Fibroblast of skin of back (primary cell): ENCODE measurements at regions not wholly inside any gene's neighbourhood (a gene's known extent, or its start where the extent isn't known, plus 50 kb on each side); places are given as distances from the start of the nearest gene placed in this dataset.

Experiments
- DNase-seq: peaks from one replicate; pipeline ENCODE4 v3.0.0-alpha.2; 2013

DNA sequence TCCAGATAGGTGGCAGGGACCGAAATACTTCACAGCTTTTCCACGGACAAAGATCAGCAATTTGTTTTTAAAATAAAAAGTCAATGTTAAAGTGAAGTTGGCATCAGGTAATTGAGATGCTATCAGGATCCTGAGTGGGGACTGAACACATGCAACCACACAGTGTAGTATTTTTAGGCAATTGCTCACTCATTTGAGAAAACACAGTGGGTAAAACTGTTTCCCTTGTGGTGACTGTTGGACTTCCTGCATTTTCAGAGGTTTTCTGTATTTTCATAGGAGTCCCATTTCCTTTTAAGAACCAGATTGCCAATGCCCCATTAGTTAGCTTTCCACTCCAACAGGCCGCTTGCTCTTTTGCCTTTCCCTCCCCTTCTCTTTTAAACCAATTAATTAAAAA, 159.5 kb upstream of the ZNF32 start:
- peak; percentile 74 for DNase-seq

DNA sequence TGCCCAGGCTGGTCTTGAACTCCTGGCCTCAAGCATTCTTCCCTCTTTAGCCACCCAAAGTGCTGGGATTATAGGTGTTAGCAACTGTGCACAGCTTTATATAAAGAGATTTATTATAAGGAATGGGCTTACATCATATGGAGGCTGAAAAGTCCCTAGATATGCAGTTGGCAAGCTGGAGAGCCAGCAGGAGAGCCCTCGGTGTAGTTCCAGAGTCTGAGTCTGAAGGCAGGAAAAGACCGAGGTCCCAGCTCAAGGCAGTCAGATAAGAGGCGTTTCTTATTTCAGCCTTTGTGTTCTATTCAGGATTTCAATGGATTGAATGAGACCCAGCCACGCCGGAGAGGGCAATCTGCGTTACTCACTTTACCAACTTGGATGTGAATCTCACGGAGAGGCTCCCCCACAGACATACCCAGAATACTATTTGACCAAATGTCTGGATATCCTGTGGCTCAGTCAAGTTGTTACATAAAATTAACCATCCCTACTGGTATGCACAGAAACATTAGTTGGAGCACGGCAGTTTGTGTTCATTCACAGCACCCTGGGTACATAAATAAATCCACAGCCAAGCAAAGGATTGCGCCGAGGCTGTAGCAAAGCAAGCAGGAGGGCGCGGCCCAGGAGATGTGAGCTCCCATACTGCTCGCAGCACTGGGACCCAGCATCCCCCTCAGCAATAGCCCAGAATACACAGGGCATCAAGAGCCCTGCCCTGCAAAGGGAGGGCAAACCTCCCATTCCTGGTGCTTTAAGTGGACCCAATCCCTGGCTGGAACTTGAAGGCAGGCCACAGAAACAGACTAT, 158.4 kb upstream of the ZNF32 start:
- DNase-seq: peak; percentile 66

DNA sequence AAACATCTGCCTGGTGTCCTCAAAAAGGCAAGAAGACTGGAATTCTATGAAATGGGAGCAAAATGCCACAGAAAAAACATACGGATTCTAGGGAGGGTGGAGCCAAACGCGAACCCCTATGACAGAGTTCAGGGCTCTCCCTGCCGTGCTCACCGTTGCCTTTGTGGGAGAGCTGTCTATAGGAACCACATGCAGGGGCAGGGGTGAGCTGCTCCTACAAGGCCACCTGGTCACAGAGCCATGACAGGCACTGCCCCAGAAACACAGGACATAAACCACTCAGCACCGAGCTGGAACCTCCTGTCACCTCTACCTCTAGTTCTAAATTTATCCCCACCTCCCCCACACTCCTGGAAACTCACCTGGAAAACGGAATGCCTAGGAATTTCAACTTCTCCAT, 155.1 kb upstream of the ZNF32 start:
- DNase-seq: no peak

DNA sequence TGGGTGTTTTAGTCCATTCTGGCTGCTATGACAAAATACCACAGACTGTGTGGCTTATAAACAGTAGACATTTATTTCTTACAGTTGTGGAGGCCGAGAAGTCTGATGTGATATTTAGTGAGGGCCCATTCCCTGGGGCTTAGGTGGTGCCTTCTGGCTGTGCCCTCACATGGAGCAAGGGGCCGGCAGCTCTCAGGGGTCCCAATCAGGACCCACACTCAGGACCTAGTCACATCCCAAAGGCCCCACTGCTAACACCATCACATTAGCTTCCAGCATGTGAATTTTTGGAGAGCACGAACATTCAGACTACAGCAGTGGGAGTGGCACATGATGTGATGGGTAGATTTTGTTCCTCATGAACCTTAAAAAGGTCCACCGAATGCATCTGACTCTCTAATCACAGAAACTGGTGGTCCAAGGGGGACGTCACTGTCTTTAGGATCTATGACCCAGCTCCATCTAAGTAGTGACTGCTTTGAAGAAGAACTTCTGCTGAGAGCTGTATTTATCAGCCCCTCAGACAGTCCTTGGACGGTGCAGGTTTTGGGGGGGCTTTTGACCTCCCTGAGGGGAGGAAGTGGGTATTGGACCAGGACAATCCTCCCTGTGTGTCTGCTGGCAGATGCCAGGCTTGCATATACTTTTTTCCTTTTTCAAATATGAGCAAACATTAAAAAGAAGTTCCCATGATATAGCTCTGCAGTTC, 154.5 kb upstream of the ZNF32 start:
- DNase-seq: no peak

DNA sequence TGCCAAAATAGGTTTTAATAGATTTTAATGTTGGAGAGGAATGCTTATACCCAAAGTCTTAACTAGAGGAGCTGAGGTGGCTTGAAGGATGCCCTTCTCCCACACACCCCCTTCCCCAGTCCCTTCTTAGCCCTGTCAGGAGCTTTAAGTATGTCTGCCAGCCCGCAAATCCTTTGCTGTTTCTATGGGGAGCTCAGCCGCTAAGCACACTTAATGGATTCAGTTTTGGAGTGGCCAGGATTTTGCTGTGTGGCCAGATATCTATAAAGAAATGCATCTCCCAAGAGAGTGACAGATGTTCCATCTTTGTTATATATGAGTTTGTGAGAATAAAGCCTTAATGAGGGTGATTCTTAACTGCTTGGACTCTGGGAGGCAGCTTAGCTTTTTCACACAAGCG, 152.9 kb upstream of the ZNF32 start:
- no peak for DNase-seq

DNA sequence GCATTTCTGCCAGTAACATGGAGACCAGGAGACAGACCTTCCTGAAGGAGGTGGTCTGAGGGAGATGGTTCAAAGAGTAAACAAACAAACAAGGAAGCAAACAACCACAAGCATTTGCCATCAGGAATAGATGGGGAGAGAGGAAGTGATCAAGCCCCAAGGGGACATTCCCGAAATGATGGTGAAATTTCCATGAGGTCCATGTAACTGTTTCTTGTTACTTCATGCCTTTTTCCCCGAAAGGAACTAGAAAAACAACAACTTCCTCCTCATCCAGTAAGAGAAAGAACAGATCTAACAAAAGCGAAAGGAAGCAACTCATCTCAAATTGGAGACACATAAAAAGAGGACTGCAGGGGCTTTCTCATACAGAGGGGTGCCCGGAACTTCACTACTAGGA, 152.5 kb upstream of the ZNF32 start:
- no peak for DNase-seq

DNA sequence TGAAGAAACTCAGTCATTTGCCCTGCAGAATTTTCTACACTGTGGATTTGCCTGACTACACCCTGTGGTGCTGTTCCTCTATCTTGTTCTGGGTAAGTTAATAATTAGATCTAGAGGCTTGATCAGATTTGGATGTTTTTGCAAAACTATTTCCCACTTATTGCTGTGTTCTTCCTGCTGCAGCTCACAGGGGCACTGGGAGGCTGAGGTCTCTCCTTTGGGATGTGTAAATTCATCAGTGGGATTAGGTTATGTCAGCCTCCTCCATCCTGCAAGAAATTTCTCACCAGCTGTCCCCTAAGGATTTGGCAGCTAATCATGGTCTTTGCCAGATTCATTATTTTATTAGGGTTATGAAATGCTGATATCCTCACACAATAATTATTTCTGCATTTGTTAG, 148.1 kb upstream of the ZNF32 start:
- DNase-seq: no peak

DNA sequence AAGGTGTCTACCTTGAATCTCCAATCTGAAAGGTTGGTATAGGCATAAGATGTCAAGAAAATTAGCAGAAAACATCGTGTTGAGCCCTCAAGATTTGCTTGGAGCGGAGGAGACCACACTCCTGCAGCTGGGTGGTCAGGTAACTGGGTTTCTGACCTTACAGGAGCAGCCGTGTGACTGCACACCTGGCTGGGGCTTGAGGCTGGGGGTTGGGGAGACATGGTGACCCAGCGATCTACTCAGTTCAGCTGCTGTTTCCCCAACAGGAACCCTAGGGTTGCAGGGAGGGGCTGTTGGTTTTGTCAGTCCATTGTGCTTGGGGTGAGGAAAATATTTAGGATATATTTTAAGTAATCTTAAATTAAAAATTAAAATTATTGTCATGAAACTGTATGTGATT, 147.0 kb upstream of the ZNF32 start:
- DNase-seq: no peak

DNA sequence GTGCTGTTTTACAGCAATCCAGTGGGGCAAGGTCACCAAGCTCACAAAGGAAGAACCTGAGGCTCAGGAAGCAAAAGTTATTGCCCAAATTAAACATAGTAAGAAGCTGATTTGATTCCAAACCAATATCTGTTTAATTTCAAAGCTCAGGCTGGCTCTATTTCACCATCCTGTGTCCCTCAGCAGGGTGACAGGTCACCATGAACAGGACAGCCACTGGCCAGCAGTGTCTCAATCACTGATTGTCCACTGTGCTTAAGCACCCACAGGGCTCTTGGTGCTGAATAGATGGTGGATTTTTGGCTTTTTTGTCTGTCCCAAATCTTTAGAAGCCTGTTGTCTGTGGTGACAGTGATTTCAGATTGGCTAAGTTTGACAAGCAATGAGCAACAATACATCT, 146.4 kb upstream of the ZNF32 start:
- DNase-seq: no peak

DNA sequence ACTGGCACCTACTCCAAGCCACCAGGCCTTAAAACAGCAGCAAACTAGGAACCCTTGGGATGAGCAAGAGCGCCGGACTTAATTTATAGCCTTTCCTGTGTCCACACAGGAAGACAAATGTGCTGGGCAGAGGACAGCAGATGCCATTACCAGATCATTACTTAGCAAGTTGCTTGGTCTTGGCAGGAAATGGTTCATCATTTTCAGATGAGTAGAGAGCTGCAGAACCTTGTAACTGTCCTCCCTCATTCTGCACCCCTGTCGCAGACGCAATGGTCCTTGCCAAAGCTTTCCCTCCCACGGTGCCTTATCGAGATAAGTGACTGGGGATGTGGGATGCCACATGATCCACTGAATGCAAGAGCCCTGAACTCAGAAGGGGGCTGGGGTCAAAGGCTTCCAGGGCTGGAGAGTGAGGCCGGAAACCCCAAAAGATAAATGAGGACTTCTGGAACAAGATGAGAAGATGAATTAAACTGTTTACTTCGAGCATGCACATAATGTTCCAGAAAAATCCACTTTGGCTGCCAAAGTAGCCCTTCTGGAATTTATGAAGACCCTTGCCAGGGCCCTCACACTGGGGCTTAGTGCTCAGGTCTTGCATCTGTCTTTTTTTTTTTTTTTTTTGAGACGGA, 145.6 kb upstream of the ZNF32 start:
- no peak for DNase-seq

DNA sequence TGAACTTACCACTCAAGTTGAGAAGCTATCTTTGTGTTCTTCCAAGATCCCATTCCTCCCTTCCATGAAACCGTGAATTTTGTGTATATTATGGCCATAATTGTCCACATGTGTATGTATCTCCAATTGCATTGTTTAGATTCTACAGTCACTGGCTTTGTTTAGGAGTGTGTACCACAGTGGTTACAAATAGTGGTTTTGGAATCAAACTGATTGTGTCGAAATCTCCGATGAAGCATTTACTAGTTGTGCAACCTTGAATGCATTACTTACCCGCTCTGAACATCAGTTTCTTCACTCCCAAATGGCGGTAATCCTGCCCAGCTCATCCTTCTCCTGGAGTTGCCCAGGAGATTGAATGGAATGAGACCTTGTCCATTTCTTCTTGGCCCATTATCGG, 145.0 kb upstream of the ZNF32 start:
- DNase-seq: no peak

DNA sequence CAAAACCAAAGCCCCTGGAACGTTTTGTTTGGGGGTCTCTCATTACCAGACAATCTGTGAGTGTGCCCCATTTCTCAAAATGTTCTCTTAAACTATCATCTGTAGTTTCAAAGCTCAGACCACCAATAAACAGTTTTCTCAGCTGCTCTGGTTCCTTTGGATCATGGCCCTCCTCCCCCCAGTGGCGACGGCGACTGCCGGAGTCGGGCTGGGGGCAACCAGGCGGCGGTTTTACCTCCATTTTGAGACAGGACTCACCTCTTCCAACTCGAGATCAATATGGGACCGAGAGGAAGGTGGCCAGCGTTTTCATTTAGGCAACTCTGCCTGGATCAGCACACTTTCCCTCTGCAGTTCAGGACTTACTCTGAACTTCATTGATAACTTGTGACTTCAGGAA, 141.5 kb upstream of the ZNF32 start:
- no peak for DNase-seq

DNA sequence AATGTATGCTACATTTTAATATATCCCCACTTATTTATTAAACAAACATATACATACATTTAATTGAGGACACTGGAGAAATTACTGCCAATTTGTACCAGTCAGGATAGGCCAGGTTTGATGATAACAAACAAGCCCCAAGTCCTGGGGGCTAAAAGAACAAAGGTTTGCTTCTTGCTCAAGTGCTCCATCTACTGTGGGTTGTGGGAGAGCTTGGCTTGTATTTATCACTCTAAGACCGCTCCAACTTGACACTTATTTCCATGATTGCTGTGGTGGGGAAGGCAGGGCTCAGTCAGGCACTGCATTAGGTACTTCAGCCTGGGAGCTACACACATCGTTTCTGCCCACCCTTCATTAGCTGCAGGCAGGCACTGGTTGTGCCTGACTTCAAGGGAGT, 136.6 kb upstream of the ZNF32 start:
- no peak for DNase-seq

DNA sequence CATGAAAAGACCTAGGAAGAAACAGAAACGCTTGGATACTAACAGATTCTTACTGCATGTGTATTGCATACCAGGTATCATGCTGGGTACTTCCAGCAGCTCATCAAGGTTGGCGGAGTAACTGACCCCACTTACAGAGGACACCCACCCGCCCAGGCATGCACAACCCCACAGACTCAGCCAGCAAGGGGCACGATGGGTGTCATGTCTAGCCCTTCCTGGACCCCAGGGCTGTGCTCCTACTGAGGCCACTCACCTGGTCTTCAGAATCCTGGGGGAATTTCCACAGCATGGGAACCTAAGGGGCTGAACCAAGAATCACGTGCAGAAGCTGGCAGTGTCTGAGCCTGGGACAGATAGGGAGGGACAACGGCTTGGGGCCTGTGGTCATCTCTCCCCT, 134.1 kb upstream of the ZNF32 start:
- no peak for DNase-seq

DNA sequence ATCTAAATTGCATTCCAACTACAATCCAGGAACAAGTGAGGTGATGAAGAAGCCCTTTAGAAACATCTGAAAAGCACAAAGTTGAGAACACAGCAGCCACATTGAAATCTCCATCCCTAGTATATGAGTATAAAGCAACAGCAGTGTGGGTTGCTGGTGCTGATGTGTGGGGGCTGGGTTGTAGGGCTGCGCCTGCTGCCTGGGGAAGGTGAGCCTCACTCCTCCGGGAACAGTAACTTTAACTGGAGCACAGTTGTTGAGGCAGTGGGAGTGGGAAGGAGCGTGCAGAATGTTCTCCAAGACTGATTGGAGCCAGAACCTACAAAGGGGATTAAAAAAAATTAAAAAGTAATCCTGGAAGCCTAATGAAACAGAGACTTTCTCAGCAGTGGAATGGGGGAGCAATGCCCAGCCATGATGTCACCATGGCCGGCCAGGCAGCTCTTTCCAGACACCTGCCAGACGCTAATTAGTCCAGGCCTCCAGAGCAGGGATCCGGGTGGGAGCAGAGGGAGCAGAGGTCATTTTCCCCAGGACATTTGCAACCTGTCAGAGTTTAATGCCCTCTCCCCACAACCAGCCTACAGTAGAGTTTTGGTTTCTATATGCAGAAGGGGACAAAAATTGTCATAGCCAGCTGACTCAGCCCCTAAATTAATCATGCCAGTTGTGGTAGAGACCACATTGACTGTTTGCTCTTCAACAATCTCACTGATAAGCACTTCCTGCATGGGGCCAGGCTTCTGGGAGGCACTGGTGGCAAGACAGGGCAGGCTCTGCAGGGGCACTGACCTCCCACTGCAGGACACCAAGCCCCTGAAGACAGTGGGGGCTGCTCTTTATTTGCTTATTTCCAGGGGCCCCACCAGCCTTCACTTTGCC, 133.0 kb upstream of the ZNF32 start:
- DNase-seq: peak; percentile 66

DNA sequence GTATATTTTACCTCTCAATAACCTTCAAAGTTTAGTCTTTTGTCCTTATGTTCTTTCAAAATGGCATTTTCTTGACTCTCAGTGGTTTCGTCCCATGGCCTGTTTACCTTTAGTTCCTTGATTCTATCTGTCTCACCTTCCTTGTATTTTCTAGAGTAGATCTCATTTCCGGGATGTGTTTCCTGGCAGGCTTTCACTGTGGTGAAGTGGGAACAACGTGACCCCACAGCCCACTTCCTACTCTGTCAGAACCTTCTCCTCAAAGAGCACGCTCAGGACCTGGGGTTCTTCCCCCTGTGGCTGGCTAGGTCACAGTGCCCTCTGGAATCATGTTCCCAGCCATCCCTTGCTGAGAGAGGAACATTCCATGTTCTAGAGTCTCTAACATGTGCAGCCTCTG, 129.9 kb upstream of the ZNF32 start:
- DNase-seq: no peak

DNA sequence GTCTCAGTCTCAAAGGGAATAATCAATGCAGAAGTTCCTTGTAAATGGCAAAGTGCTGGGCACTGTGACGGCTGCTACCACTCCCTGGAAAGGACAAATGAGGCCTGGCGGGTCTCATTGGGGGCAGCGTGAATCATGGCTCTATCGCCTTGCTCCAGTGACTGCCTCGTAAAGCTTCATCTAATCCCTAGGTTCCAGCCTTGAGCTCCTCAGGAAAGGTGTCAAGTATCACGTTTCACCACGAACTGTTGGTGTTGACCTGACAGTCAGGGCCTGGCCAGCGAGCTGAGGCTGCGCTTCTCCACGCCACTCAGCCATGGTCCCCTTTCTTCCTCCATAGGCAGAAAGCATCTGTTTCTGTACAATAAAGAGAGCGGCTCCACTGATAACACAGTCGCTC, 126.7 kb upstream of the ZNF32 start:
- no peak for DNase-seq

DNA sequence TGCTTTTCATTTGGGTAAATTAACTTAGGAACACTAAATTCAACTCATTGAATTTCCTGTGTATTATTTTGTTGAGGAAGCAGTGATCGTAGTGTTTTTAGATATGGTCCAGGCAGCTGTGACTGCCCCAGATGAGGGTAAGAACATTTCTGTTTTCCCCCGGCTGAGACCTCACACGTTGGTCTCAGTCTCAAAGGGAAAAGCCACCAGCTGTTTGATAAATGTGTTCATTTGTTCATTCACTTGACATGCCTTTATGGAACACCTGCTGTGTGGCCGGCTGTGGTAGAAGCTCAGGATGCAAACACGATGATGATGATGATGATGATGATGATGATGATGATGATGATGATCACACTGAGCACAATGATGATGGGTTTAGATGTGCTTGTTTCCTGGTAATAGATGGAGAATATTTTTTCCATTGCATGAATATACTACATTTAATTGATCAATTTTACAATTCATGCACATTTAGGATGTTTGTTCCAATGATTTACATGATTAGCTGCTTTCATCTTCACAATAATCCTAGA, 125.6 kb upstream of the ZNF32 start:
- DNase-seq: no peak

DNA sequence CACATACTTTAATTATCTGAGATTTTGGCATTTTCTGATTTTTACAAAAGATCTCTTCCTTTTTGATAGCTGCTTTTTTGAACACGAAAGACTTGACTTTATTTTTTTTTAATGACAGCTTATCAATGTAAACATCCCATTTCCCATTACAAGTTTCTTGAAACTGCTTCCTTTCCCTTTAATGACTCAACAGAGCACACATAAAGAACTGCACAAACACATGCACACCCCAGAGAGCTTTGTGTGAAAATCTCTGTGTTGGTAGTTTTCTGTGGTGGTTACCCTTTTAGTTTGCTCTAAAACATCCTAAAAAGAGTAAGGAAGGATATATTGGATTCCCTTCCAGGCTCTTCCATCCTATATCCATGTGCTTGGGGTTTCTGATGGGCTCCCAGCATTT, 125.1 kb upstream of the ZNF32 start:
- DNase-seq: no peak

DNA sequence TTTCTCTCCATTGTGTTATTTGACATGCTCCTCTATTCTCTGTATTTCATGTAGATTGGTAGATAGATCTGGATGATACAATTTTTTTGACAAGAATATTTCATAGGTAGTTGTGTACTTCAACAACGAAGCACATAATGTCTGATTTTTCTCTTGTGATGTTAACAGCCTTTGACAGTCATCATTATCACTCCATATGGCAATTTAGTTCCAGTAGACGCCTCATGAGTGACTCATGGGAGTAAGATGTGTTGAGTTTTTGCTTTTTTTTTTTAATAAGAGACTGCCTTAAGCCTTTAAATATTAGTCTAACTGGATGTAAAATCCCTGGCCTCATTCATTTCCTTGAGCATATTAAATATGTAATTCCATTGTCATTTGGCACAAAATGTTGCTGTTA, 123.5 kb upstream of the ZNF32 start:
- peak; percentile 47 for DNase-seq

DNA sequence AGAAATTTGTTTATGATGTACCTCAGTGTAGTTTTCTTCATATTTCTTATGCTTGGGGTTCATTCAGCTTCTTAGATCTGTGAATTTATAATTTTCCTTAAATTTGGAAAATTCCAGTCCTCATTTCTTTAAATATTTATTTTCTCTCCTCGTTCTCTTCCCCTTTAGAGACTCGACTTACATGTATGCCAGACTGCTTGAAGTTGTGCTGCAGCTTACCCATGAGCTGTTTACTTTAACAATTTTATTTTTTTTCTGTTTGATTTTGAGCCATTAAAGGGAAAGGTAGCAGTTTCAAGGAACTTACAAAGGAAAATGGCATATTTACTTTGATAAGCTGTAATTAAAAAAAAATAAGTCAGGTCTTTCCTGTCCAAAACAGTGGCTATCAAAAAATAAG, 123.0 kb upstream of the ZNF32 start:
- no peak for DNase-seq

DNA sequence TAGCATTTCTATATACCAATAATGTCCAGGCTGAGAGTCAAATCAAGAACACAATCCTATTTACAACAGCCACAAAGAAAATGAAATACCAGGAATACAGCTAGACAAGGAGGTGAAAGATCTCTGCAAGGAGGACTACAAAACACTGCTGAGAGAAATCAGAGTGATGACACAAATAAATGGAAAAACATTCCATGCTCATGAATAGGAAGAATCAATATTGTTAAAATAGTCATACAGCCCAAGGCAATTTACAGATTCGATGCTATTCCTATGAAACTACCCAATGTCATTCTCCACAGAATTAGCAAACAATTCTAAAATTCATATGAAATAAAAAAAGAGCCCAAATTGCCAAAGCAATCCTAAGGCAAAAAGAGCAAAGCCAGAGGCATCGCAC, 116.8 kb upstream of the ZNF32 start:
- DNase-seq: peak; percentile 80

DNA sequence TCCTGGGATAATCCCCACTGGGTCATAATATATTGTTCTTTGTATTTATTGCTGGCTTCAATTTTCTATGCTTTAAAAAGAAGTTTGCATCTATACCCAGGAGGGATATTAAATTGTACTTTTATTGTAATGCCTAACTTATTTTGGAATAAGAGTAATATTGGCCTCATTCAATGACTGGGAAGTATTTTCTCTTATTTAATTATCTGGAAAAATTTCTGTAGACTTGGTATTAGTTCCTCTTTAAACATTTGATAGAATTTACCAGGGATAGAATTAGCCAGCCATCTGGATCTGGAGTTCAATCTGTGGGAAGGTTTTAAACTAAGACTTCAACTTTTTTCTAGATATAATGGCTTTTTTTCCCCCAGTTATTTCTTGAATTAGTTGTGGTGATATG, 115.2 kb upstream of the ZNF32 start:
- no peak for DNase-seq
